ENCODE measurements at regions not wholly inside any gene's neighbourhood (a gene's known extent, or its start where the extent isn't known, plus 50 kb on each side); places are given as distances from the start of the nearest gene placed in this dataset.

DNA sequence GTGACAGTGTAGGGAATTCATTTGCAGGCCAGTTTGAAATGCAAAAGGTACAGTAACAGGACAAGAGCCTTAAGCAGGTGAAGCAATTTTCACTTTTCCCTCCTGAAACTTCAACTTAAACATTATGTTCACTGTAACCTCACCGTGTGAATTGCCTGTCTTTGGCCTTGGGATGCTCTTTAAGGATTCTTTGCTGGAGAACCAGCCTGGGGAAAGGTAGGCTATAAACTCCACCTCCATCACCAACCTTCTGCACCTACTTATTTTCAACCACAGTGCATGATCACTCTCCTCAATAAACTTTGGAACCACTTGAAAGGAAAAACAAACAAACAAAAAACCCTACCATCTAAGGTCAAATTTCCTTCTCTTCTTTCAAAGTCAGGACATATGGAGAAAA, 300.5 kb downstream of the TLE1 start:
- Histone ChIP-seq H3K36me3 (ENCODE audit: control insufficient read depth, insufficient read depth, low read length) (no peaks in the 10 kb centered on the region), H3K9ac (ENCODE audit: insufficient read depth in 1 of 2, low read depth in 2 of 2, low read length in 2 of 2) (no peak overlapping the region), H3K27me3 (ENCODE audit: control insufficient read depth in 2 of 2, insufficient read depth in 2 of 2, low read length in 2 of 2) (no peaks in the 10 kb centered on the region), H3K4me2 (ENCODE audit: insufficient read depth, low read length) (no peak overlapping the region), H3K9me3 (replicated peaks; ENCODE audit: control insufficient read depth, insufficient read depth, low read depth, low read length) (no peaks in the 10 kb centered on the region), H3K27ac (ENCODE audit: extremely low read depth, low read depth, low read length) (no peak overlapping the region), H3K9me1 (ENCODE audit: control insufficient read depth, insufficient read depth, low read length) (no peaks in the 10 kb centered on the region), H3K4me3 (no peak overlapping the region), H4K20me1 (replicated peaks; ENCODE audit: control insufficient read depth, insufficient read depth, low read length) (no peaks in the 10 kb centered on the region), H3K4me1 (replicated peaks in 1 of 2; ENCODE audit: control insufficient read depth in 2 of 2, insufficient read depth in 2 of 2, low read length in 2 of 2) (no peaks in the 10 kb centered on the region), H3K79me2 (ENCODE audit: control insufficient read depth, insufficient read depth, low read length) (no peaks in the 10 kb centered on the region), H2AFZ (ENCODE audit: low read depth, low read length) (no peak overlapping the region)
- no TSS peak for BruUV-seq (replicated peaks)
- no peak for ATAC-seq
- ChIA-PET POLR2A (no interaction called here), CTCF (ENCODE audit: low intra/inter-chr PET ratio) (no interaction called here)
- in situ Hi-C loops (cut with MboI) = no loop called here
- intact Hi-C loops (cut with micrococcal nuclease) = no loop called here
- TF ChIP-seq DPF2 (IDR thresholded peaks at IDR 0.05) = no peak
- DNase-seq (ENCODE audit: extremely low read depth in 1 of 4, low spot score in 3 of 4) = no peak
- no peak for FAIRE-seq
- no CpG with 5 or more reads among the region's 1 CpG for WGBS (ENCODE audit: insufficient coverage, low coverage, missing lambda C conversion rate)

DNA sequence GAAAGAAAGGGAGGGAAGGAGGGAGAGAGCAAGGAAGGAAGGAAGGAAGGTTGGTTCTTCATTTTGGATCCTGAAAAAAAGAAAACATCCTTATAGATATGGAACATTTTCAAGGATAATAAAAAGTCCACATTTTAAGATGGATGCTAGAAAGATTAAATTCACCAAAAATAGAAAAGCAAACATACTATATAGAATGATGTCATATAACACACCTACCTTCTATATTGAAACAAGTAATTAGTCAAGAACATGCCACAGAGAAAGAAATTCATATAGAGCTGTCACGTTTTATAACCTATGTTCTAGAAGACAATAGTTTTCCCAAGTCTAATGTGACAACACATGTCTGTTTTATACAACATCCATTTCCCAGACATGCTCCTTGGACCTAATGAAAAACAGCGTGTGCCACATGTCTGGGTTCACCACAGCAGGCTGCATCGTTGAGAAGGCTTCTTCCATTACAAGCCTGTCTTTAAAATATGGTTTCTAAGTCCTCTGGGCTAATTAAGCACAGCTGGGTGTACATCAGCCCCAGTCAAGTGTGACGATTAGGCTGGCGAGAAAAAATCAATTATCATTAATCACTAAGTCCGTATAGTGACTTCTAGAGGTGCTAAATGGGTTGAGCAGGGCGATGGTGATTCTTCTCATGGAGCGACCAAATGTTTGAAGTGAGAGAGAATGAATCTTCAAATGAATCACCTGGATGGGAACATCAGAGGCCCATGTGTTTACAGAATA, 301.8 kb downstream of the TLE1 start:
- CTCF ChIA-PET (ENCODE audit: low intra/inter-chr PET ratio) = no interaction called here
- no peaks in the 10 kb centered on the region for H3K9me3 ChIP-seq (replicated peaks; ENCODE audit: control insufficient read depth, insufficient read depth, low read depth, low read length)
- no peaks in the 10 kb centered on the region for H3K79me2 ChIP-seq (ENCODE audit: control insufficient read depth, insufficient read depth, low read length)
- no peak overlapping the region for H3K4me3 ChIP-seq
- no peak overlapping the region for H3K9ac ChIP-seq (ENCODE audit: insufficient read depth in 1 of 2, low read depth in 2 of 2, low read length in 2 of 2)
- 1% methylated on average over 6 of the region's 8 CpGs for WGBS (ENCODE audit: insufficient coverage, low coverage, missing lambda C conversion rate)
- H3K9me1 ChIP-seq (ENCODE audit: control insufficient read depth, insufficient read depth, low read length) = no peaks in the 10 kb centered on the region
- intact Hi-C loops (cut with micrococcal nuclease) = no loop called here
- H3K27ac ChIP-seq (ENCODE audit: extremely low read depth, low read depth, low read length) = no peak overlapping the region
- H4K20me1 ChIP-seq (replicated peaks; ENCODE audit: control insufficient read depth, insufficient read depth, low read length) = no peaks in the 10 kb centered on the region
- BruUV-seq (replicated peaks) = no TSS peak
- FAIRE-seq (no peak), DNase-seq (ENCODE audit: extremely low read depth in 1 of 4, low spot score in 3 of 4) (no peak), ATAC-seq (no peak)
- H3K4me2 ChIP-seq (ENCODE audit: insufficient read depth, low read length) = no peak overlapping the region
- no peaks in the 10 kb centered on the region for H3K27me3 ChIP-seq (ENCODE audit: control insufficient read depth in 2 of 2, insufficient read depth in 2 of 2, low read length in 2 of 2)
- H3K4me1 ChIP-seq (replicated peaks in 1 of 2; ENCODE audit: control insufficient read depth in 2 of 2, insufficient read depth in 2 of 2, low read length in 2 of 2) = no peaks in the 10 kb centered on the region
- POLR2A ChIA-PET = no interaction called here
- in situ Hi-C loops (cut with MboI) = no loop called here
- H2AFZ ChIP-seq (ENCODE audit: low read depth, low read length) = no peak overlapping the region
- no peaks in the 10 kb centered on the region for H3K36me3 ChIP-seq (ENCODE audit: control insufficient read depth, insufficient read depth, low read length)
- TF ChIP-seq MAFK (IDR thresholded peaks at IDR 0.05; ENCODE audit: low read length) (no peak), LEF1 (IDR thresholded peaks at IDR 0.05) (no peak), HOXB6 (CRISPR knock-in tag; IDR thresholded peaks at IDR 0.05; ENCODE audit: borderline replicate concordance) (no peak), ARNT (IDR thresholded peaks at IDR 0.05) (no peak), SETDB1 (IDR thresholded peaks at IDR 0.05; ENCODE audit: low read length) (no peak), NCOA4 (IDR thresholded peaks at IDR 0.05; ENCODE audit: partially characterized antibody) (no peak), NFYB (IDR thresholded peaks at IDR 0.05; ENCODE audit: extremely low read depth, insufficient read length) (no peak), NCOA2 (IDR thresholded peaks at IDR 0.05; ENCODE audit: partially characterized antibody in 2 of 2) (no peak), ZNF586 (CRISPR knock-in tag; conservative IDR thresholded peaks at IDR 0.05) (no peak), XRCC4 (IDR thresholded peaks at IDR 0.05; ENCODE audit: extremely low read depth, insufficient read depth, insufficient read length) (no peak)
- TF ChIP-seq, protein P1, sequence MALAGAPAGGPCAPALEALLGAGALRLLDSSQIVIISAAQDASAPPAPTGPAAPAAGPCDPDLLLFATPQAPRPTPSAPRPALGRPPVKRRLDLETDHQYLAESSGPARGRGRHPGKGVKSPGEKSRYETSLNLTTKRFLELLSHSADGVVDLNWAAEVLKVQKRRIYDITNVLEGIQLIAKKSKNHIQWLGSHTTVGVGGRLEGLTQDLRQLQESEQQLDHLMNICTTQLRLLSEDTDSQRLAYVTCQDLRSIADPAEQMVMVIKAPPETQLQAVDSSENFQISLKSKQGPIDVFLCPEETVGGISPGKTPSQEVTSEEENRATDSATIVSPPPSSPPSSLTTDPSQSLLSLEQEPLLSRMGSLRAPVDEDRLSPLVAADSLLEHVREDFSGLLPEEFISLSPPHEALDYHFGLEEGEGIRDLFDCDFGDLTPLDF (CRISPR knock-in tag; IDR thresholded peaks at IDR 0.05) = no peak
- TF ChIP-seq, protein P2, sequence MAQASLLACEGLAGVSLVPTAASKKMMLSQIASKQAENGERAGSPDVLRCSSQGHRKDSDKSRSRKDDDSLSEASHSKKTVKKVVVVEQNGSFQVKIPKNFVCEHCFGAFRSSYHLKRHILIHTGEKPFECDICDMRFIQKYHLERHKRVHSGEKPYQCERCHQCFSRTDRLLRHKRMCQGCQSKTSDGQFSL (CRISPR knock-in tag; IDR thresholded peaks at IDR 0.05) = no peak
- TF ChIP-seq, protein P2 (tag; IDR thresholded peaks at IDR 0.05) = no peak
